ENCODE measurements at regions not wholly inside any gene's neighbourhood (a gene's known extent, or its start where the extent isn't known, plus 50 kb on each side); places are given as distances from the start of the nearest gene placed in this dataset.

- TF ChIP-seq CTCF (IDR thresholded peaks at IDR 0.05) (no peak), POLR2AphosphoS5 (IDR thresholded peaks at IDR 0.05; ENCODE audit: low read depth, low read length) (no peak), REST (IDR thresholded peaks at IDR 0.05; ENCODE audit: insufficient read depth in 1 of 2, low read depth in 2 of 2, low read length in 1 of 2) (no peak)
These were observed 577.8 kb upstream of the NXPH2 start for GRCh38 chr2:139357972-139358371.
